CD4-positive, alpha-beta T cell treated with Interleukin-15 for 4 hours (primary cell): ENCODE measurements at regions not wholly inside any gene's neighbourhood (a gene's known extent, or its start where the extent isn't known, plus 50 kb on each side); places are given as distances from the start of the nearest gene placed in this dataset.

Source experiments
- DNase-seq: peaks from one replicate; pipeline ENCODE4 v3.0.0-alpha.2; 2020; ENCODE audit warnings: low spot score

DNA sequence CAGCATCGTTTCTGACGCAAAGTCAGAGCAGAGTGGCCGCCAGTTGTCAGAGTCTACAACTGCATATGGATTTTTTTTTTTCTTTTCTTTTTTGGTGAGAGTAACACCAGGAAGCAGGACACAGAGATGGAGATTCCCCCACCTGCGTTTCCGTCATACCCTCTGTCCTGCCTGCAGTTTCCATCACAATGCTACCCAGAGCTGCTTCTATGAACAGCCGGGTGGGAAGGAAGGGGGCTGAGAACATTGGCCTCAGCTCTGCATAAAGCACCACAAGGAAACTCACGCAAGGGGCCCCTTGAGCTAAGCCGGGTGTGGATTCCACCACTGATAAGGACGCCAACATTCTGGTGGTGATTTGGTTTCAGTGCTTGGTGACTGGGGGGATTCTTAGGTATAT, 183.5 kb upstream of the AFDN start:
- DNase-seq, result no peak

DNA sequence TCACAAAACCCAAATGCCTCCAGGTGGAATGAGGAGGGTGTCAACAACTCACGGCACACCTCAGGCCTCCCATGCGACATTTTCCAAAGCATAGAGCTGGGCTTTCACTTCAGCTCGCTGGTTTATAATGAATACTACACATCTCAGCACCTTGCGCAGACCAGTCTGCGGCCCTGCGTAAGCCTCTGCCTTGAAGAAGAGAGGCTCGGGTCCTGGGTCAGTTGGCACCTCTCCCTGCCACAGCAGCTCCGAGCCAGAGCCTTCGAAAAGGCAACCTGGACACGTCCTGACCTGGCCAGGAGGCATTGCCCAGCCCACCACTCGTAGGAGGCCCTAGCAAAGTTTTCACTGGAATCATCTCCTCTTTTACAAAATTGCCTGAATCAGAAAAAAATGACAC, 183.0 kb upstream of the AFDN start:
- DNase-seq, result no peak

DNA sequence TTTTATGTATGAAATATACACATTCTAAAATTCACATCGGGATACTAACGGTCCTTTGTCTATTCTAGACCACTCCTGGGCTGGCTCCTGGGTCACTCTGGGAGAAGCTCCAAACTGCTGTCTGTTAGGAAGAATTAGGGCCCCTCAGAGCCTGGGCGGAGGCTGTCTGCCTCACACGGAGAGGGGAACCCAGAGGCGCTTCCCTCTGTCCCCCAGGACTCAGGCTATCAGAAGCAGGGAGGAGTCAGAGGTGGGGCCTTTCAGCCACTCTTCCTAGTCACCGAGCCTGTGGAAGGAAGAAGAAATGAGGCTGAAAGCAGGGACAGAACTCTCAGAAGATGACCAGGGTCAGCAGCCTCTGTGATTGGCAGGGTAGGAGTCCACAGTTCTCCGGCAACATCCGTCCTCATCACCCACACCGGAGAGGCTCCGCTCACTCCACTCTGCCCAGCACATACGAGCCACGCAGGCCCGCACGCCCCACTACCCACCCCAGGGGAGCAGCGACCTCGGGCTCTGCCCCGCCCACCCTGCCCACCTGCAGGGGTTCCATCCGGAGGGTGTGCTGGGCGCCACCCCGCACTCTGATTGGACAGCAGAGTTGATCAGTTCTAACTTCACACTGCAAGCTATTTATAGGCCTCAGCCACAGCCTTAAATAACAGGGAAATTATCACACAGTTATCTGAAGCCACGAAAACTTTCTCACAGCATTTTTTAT, 182.1 kb upstream of the AFDN start:
- no peak for DNase-seq

DNA sequence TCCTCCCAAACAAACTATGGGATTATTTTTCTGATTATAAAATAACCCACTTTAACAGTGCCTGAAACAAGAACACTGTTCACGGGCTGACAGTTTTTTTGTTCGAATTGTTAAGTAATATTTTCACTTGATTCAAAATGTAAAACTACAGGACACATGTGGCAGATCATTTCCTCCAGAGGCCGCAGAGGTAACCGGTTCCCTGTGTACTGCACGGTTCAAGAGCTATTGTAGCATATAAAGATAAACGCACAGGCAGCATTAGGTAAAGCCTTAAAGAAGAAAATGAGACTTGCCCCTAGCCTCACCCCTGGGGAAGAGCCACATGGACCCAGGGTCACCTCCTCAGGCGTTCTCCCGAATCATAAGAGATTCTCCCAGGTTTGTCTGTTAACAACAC, 181.3 kb upstream of the AFDN start:
- DNase-seq, result no peak

DNA sequence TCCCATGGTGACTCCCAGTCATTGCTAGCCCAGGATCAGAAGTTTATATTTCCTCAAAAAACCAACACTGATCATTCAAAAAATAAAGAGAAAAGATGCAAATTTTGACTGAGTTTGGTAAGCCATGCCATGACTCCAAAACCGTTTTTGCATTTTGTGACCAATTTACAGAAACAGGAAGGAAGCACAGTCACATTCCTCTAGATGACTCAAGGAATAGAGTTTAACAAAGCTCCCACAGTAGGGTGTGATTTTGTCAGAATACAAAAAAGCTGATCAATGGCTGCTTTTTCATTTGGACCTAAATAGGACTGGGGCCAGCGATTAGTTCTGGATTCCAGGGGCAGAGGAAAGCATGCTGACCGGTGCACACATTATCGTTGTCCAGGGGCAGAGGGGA, 179.4 kb upstream of the AFDN start:
- DNase-seq, result no peak

DNA sequence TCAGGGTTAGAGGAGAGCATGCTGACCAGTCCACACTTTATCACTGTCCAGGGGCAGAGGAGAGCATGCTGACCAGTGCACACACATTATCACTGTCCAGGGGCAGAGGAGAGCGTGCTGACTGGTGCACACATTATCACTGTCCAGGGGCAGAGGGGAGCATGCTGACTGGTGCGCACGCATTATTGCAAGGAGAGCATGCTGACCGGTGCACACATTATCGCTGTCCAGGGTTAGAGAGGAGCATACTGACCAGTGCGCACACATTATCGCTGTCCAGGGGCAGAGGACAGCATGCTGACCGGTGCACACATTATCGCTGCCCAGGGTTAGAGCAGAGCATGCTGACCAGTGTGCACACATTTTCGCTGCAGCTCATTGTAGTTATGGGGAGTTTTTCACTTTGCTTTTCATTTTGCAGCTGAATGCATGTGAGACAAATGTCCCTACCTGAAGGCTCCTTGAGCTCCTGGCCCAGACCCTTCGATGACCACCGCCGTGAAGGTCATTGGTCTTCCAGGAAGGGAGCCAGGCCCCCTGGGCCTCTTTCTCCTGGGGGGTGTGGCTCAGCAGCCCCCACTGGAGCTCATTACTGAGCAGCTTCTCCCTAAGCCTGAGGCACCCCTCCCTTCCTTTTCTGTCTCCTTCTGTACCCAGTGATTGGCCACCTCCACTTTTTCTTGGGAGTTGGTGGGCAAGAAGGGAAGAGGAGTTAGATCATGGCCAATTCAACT, 178.8 kb upstream of the AFDN start:
- DNase-seq, result no peak

DNA sequence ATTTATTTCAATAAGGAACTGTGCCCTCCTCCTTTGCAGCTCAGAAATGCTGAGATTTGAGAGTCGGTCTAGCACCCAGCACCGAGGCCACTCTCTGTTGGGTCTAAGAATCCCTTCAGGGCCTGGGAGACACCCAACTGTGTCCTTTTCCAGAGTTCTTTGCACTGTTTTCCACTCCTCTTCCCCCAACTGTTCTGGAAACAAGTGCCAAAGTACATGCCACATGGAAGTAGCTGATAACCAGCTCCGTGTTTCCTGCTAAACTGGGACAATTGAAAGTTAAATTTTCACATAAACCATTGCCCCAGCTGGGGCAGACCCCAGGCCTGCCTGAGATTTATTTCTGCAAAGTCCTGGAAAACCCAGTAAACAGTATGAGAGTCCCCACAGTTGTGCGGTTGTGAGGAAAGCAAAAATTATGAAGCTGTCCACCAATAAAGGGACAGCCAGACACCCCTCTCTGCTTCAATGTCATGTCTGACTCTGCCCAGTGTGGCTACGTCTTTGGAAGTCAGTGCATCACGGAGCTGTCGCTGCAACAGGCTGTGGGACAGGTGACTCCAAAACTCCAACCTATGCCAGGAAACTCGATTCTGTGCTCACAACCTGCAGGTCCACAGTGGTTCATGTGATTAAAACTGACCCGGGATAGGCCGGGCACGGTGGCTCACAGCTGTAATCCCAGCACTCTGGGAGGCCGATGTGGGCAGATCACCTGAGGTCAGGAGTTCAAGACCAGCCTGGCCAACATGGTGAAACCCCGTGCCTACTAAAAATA, 178.0 kb upstream of the AFDN start:
- DNase-seq, result no peak

DNA sequence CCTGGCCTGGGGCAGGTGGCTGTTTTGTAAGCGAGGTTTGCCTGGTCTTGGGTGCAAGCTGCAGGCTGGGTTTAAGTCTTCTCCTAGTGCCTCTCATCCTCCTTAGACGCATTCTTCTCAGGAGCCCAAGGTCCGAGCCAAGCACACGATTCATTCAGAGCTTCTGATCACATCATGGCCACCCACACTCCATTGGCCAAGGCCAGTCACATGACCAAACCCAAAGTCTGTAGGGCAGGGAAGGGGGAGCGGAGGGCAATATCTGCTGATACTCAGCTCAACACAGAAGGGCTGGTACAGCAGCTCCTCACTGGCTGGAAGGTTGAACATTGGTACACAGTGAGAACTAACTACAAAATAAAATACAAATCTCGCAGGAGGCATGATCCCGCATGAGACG, 177.2 kb upstream of the AFDN start:
- no peak for DNase-seq

DNA sequence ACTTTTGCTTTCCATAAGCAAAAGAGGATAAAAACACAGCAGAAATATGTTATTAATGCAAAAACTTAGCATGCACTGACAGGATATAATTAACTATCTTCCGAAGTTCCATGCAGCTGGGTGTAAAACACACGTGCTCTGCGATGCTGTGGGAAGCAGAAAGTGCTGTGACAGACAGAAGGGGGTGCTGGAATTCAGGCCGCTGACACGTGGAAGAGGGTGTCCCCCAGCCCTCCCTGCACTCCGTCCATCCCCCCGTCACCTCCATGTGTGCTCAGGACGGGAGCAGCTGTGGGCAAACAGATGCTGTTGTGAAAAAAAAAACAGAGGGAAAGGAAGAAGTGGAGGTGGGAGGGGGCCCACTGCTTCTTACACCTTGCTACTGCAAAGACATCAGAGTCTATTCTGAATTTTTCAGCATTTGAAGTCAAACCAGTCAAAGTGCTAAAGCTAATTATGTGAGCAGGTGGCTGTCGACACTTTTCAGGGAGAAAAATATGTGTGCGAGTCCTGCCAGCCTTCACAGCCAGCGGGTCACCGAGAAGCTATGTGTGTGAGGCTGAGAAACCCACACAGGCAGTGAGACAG, 175.9 kb upstream of the AFDN start:
- DNase-seq, result no peak

DNA sequence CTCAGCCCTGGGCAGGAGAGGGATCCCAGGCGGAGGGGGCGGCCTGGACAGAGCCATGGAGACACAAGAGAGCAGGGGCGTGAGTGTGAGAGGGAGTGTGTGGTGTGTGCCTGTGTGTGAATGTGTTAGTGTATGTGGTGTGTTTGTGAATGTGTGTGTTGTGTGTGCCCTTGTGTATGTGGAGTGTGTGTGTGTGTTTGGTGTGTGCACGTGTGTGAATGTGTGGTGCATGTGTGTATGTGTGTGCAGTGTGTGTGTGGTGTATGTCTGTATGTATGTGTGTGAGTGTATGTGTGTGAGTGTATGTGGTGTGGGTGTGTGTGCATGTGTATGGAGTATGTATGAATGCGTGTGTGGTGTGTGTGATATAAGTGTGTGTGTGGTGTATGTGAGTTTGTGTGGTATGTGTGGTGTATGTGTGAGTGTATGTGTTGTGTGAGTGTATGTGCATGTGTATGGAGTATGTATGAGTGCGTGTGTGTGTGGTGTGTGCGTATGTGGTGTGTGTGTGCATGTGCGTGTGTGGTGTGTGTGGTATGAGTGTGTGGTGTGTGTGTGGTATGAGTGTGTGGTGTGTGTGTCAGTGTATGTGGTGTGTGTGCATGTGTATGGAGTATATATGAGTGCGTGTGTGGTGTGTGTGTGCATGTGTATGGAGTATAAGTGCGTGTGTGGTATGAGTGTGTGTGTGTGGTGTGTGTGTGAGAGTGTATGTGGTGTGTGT, 175.2 kb upstream of the AFDN start:
- DNase-seq, result no peak

DNA sequence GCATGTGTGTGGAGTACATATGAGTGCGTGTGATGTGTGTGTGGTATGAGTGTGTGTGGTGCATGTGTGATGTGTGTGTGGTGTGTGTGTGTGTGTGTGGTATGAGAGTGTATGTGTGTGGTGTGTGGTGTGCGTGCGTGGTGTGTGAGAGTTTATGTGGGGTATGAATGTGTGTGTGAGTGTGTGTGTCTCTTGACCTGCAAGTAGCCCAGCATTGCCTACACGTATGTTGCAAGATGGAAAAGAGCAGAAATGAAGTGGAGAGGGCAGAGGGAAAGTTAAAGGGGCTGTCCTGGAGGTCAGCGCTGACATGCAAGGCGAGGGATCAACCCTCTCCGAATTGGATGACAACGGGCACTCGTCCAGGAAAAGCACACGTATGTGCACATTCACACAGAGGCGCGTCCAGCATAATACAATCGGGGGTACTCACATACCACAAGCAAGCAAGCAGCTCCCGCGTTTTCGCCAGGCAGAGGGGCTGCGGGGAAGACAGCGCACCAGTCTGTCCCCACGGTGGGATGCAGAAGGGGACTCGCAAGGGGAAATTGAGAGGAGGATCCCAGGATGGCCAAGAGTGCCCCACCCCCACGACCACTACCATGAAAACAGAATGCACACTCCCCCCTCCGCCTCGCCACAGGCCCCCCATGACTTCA, 174.5 kb upstream of the AFDN start:
- no peak for DNase-seq

DNA sequence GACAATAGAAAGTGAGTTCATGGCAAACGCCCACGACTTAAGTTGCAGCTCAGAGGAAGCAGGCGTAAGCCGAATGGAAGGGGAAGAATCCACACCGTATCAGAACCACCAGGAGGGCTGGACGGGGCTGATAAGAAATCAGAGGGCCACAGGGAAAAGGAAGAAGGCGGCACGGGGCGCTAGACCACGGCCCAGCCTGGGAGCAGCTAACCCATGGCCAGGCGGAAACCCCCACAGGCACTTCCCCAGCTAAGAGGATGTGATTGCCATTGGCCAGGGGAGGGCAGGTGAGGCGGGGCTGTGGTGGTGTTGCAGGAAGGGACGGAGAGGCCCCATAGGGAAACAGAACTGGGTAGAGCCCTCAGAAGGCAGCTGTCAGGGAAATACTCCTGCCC, 174.0 kb upstream of the AFDN start:
- no peak for DNase-seq

DNA sequence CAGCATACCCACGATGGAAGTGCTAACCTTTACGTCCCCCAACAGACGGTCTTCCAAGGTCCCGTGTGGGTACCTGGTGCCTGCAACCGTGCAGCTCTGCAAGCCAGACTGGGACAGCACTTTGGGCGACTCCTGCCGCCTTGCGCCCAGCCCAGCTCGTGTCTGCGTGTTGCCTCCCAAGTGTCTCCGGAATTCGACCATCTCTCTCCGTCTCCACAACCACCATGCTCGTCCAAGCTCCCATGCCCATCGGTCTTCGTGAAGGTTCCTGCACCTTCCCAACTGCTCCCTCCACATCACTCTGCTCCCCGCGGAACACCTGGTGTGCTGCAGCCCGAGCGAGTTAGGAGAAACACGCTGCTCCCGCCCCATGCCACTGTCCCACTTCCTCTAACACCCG, 173.2 kb upstream of the AFDN start:
- DNase-seq, result no peak

DNA sequence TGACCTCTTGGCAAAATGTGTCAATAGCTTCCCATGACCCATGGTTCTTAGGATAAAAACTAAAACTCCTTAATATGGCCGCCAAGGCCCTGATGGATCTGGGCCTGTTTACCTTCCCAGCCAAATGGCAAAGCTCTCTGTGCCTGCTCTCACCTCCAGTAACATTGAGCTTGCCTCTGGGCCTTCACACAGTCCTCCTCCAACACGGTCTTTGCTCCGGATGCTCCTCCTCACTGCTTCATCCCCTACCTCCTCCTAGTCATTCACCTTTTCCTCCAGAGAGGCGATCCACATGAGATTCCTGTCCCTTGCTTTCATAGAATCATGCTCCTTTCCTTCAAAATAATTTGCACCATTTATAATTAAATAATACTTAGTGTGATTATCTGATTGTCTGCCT, 172.3 kb upstream of the AFDN start:
- DNase-seq, result no peak

DNA sequence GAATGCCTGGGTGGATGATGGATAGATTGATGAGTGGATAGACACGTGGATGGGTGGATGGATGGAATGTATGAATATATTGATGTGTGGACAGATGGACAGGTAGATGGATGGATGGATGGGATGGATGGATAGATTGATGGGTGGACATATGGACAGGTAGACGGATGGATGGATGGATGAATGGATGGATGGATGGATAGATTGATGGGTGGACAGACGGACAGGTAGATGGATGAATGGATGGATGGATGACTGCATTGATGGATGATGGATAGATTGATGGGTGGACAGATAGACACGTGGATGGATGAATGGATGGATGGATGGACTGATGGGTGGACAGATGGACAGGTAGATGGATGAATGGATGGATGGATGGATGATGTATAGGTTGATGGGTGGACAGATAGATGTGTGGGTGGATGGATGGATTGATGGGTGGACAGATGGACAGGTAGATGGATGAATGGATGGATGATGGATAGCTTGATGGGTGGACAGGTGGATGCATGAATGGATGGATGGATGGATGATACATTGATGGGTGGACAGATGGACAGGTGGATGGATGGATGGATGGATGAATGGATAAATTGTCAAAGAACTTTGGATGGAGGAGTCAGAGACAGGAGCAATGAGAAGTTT, 171.4 kb upstream of the AFDN start:
- no peak for DNase-seq

DNA sequence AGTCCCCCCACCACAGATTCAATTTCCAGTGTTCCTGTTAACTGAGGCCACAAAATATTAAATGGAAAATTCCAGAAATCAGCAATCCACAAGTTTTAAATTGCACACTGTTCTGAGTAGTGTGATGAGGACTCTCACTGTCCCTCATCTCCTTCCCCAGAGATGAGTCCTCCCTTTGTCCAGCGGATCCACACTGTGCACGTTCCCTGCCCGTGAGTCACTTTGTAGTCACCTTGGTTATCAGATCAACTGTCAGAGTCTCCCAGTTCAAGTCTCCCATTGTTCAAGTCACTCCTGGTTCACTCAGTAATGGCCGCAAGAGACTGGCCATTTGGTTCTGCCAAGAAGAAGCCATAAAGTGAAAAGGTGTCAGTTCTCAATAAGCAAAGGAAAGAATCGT, 168.6 kb upstream of the AFDN start:
- DNase-seq, result no peak

DNA sequence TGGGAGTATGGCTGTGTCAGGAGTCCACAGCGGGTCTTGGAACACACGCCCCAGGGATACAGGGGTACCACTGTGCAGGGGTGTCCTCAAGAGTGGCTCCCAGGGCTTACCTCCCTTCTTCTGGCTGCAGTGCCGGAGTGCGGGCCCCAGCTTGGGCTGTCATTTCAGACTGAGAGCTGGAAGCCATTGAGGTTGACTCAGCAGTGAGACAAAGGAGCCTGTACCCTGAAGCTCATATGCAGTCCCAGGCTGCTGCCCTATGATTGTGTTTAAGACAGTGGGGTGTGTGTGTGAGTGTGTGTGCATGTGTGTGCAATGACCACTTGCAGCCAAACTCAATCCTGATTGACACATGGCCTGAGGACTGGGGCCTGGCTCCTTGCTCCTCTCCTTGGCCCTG, 167.7 kb upstream of the AFDN start:
- DNase-seq, result no peak

DNA sequence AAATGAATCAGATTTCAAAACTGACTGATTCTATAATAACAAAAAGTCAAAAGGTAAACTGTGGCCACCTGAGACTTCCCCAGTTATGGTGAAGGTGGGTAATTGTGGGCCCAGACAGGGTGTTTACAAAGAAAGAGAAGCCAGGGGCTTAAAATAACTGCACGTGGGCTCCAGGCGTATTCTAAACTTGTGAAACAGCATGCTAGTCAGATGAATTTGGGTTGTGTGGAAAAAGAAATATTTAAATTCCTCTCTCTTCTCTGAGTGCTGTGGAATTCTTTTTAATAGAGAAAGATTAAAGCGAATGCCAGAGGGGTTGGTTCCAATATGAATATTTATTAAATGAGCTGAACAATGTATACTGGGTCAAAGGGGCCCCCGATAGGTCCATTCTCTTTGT, 166.3 kb upstream of the AFDN start:
- DNase-seq, result no peak

DNA sequence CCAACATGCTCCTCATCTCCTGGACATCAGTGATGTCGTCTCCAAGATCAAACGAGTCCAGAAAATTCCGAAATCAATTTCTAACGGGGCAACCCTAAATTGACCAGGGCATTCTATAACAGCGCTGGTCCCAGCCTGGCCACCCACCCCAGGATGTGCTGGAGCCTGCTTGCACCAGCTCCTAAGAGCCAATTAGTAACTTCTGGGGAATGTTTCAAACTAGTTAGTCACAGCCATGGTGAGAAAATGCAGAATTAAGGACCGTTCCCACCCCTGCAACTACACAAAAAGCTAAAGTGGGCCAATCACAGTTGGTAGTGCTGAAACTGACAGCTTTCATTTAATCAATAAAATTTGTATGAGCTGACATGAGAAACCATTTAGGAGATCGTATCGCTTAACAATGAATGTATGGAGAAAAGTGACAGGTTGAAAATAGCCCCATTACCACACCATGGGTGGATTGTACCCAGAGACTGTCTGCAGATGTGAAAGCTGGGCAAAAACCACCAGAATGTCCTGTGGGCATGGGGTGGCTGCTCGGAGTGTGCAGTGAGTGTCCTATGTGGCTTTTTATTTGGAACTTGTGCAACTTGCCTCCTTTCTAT, 165.7 kb upstream of the AFDN start:
- DNase-seq, result no peak

DNA sequence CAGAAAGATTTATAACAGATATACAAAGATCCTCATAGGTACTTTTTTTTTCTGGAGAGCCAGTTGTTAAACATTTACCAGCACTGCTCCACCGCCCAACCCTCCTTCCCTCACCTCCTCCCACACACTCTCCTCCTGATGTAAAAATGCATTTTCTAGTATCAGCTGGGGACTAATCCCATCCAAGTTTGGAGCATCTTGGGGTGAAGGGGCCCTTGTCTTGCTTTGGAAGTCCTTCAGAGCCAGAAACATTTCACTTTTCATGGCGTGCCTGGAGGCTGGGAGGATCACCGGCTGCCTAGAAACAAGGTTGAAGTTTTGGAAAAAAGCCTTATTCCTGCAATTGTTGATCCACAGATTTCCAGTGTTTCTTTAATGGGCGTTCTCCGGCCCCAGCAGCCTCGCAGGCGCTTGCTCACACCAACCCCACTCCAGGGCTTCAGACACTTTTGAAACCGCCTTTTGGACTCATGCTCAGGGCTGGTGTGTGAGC, 165.1 kb upstream of the AFDN start:
- no peak for DNase-seq
